Large intestine (tissue), 3 donors: ENCODE measurements at regions not wholly inside any gene's neighbourhood (a gene's known extent, or its start where the extent isn't known, plus 50 kb on each side); places are given as distances from the start of the nearest gene placed in this dataset.
A peak's percentile ranks its signal among the peaks of the same experiment; 100 is the strongest.

ENCODE experiments used
- DNase-seq, 2 donors: peaks; one replicate each; pipeline versions ENCODE4 v3.0.0 to v3.0.0-alpha.2; 2013
- H3K27ac ChIP-seq: one replicate; pipeline ENCODE4 v1.5.1; 2013; ENCODE audit warnings: low read length
- H3K27me3 ChIP-seq: 2 replicates; pipeline ENCODE4 v1.6.1; 2013; ENCODE audit warnings: low read length; ENCODE audit not compliant: control insufficient read depth, insufficient read depth
- H3K36me3 ChIP-seq: 2 replicates; pipeline ENCODE4 v1.6.1; 2013; ENCODE audit warnings: low read length; ENCODE audit not compliant: control insufficient read depth, insufficient read depth
- H3K4me1 ChIP-seq: one replicate; pipeline ENCODE4 v1.6.1; 2013; ENCODE audit warnings: low read length; ENCODE audit not compliant: control insufficient read depth, insufficient read depth
- H3K4me3 ChIP-seq: one replicate; pipeline ENCODE4 v1.5.1; 2013; ENCODE audit warnings: low read length
- H3K9me3 ChIP-seq: one replicate; pipeline ENCODE4 v1.6.1; 2013; ENCODE audit warnings: mild to moderate bottlenecking, low read depth, low read length, moderate library complexity; ENCODE audit not compliant: control insufficient read depth
- WGBS: methylation state at CpG from one replicate; pipeline ENCODE4 v1.1.5; 2013; ENCODE audit warnings: low lambda C conversion rate; ENCODE audit not compliant: insufficient coverage; 5-methylcytosine and 5-hydroxymethylcytosine counted together

GRCh38 chr9:88642336-88642735 lies 107.4 kb downstream of the NXNL2 start:
- Histone ChIP-seq H3K36me3 (no peaks in the 10 kb centered on the region), H3K9me3 (peaks cover 3% of the 10 kb centered on the region), H3K27ac (no peak overlapping the region), H3K27me3 (no peaks in the 10 kb centered on the region), H3K4me1 (no peaks in the 10 kb centered on the region), H3K4me3 (no peak overlapping the region)
- no peak for DNase-seq

DNA sequence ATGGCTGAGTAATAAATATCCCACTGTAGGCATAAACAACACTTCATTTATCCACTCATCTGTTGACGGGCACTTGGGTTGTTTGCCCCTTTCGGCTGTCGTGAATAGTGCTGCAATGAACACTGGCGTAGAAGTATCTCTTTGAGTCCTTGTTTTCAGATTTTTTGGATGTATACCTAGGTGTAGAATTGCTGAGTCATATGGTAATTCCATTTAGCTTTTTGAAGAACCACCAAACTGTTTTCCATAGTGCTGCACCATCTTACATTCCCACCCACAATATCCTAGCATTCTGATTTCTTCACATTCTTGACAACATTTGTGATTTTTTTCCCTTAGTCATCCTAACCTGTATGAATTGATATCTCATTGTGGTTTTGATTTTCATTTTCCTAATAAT lies 109.0 kb downstream of the NXNL2 start:
- Histone ChIP-seq H3K4me1 (no peaks in the 10 kb centered on the region), H3K27ac (no peak overlapping the region), H3K27me3 (no peaks in the 10 kb centered on the region), H3K36me3 (no peaks in the 10 kb centered on the region), H3K4me3 (no peak overlapping the region), H3K9me3 (peaks cover 3% of the 10 kb centered on the region)
- DNase-seq = no peak
- no CpG with 5 or more reads among the region's 4 CpGs for WGBS

DNA sequence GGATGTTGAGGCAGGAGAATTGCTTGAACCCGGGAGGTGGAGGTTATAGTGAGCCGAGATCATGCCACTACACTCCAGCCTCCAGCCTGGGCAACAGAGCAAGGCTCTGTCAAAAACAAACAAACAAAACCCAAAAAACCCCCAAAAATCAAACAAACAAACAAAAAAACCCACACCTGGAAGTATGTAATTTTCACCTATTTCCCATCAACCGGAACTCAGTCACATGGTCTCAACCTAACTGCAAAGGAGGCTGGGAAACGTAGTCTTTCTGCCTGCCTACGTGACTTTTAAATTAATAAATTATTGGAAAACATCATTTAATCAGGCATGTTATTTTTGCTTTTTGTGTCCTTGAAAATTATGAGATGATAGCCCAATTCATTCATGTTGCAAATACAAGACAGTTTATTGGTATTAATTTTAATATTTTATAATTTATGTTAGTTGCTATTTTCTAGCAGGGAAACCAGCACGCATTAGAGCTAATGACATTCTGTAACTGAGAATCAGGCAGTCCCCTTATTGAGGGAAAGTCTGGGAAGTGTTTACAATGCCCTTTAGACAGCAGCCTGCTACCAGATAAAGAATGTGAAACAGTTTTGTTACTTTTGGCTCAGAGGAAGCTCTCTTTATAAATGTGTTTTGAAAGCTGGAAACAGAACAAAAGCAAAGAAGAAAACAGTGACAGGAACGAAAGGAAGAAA lies 110.3 kb downstream of the NXNL2 start:
- Histone ChIP-seq H3K36me3 (no peaks in the 10 kb centered on the region), H3K27ac (no peak overlapping the region), H3K27me3 (no peaks in the 10 kb centered on the region), H3K4me3 (no peak overlapping the region), H3K4me1 (no peaks in the 10 kb centered on the region), H3K9me3 (peaks cover 3% of the 10 kb centered on the region)
- DNase-seq = no peak
- WGBS = 70% methylated on average over 4 of the region's 7 CpGs

GRCh38 chr9:88645879-88646199 lies 110.9 kb downstream of the NXNL2 start:
- no peak overlapping the region for H3K4me3 ChIP-seq
- DNase-seq = no peak
- no peaks in the 10 kb centered on the region for H3K36me3 ChIP-seq
- no peak overlapping the region for H3K27ac ChIP-seq
- no peaks in the 10 kb centered on the region for H3K27me3 ChIP-seq
- H3K9me3 ChIP-seq = peaks cover 3% of the 10 kb centered on the region
- no CpG with 5 or more reads among the region's 10 CpGs for WGBS
- H3K4me1 ChIP-seq = no peaks in the 10 kb centered on the region

- DNase-seq = no peak
- Histone ChIP-seq H3K27ac (no peak overlapping the region), H3K9me3 (peaks cover 3% of the 10 kb centered on the region), H3K4me1 (no peaks in the 10 kb centered on the region), H3K36me3 (no peaks in the 10 kb centered on the region), H3K4me3 (no peak overlapping the region), H3K27me3 (no peaks in the 10 kb centered on the region)
- WGBS = no CpG with 5 or more reads among the region's 8 CpGs
Measured at GRCh38 chr9:88646539-88647300, 111.7 kb downstream of the NXNL2 start.

GRCh38 chr9:88651682-88652633 lies 117.0 kb downstream of the NXNL2 start:
- Histone ChIP-seq H3K4me3 (no peak overlapping the region), H3K36me3 (no peaks in the 10 kb centered on the region), H3K9me3 (no peaks in the 10 kb centered on the region), H3K27me3 (no peaks in the 10 kb centered on the region), H3K27ac (no peak overlapping the region), H3K4me1 (no peaks in the 10 kb centered on the region)
- WGBS = no CpG with 5 or more reads among the region's 10 CpGs
- peak; percentile 17 to 21 for DNase-seq

GRCh38 chr9:88652876-88653275 lies 117.9 kb downstream of the NXNL2 start:
- H3K36me3 ChIP-seq = no peaks in the 10 kb centered on the region
- no peak overlapping the region for H3K4me3 ChIP-seq
- H3K27ac ChIP-seq = no peak overlapping the region
- H3K4me1 ChIP-seq = no peaks in the 10 kb centered on the region
- no peak for DNase-seq
- H3K9me3 ChIP-seq = no peaks in the 10 kb centered on the region
- H3K27me3 ChIP-seq = no peaks in the 10 kb centered on the region
- WGBS = 100% methylated on average over 1 of the region's 1 CpG

GRCh38 chr9:88653406-88653805 lies 118.4 kb downstream of the NXNL2 start:
- H3K27ac ChIP-seq = no peak overlapping the region
- no peak for DNase-seq
- 80% methylated on average over 2 of the region's 2 CpGs for WGBS
- no peak overlapping the region for H3K4me3 ChIP-seq
- H3K36me3 ChIP-seq = no peaks in the 10 kb centered on the region
- no peaks in the 10 kb centered on the region for H3K27me3 ChIP-seq
- H3K4me1 ChIP-seq = no peaks in the 10 kb centered on the region
- no peaks in the 10 kb centered on the region for H3K9me3 ChIP-seq

DNA sequence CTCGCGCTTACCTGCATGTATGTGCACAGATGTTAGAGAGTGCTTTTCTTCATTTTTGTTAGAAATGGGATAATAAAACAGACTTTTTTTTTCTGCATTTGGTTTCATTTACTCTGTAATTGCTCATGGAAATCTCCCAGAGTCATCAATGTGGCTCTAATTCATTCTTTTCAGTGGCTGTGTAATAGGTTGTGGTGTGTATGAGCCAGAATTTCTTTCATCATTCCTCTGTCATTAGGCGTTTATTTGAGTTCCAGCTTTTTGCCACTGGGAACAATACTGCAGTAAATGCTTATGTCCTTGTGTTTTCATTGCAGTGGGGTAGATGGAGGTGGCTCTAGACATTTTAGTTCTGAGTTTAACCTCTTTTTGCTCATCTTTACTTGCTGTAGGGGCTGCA lies 118.9 kb downstream of the NXNL2 start:
- no peak overlapping the region for H3K27ac ChIP-seq
- no peak for DNase-seq
- WGBS = 78% methylated on average over 3 of the region's 3 CpGs

DNA sequence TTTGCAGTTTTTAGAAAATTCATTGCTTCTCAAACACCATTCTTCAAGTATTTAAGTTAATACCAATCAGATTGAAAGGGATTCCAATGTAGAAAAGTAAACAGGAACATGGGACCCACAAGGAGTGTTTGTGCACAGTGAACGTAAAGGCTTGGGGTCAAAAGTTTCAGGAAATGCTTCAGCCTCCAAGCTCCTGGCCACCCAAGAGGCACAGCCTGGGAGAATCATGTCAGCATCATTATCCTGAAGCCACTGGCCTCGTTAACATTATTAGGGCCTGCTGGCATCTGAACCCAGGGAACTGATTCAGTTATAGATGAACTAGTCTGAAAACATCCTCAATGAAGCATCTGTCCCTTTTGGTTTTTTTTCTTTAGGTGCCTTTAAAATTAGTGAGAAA lies 122.9 kb downstream of the NXNL2 start:
- Histone ChIP-seq H3K4me1 (no peaks in the 10 kb centered on the region), H3K9me3 (no peaks in the 10 kb centered on the region), H3K27ac (no peak overlapping the region), H3K27me3 (no peaks in the 10 kb centered on the region), H3K4me3 (no peak overlapping the region), H3K36me3 (no peaks in the 10 kb centered on the region)
- DNase-seq = no peak
- no CpG with 5 or more reads among the region's 2 CpGs for WGBS

More for the DNA sequence above, 118.9 kb downstream of the NXNL2 start:
- no peaks in the 10 kb centered on the region for H3K36me3 ChIP-seq
- no peaks in the 10 kb centered on the region for H3K9me3 ChIP-seq
- H3K27me3 ChIP-seq = no peaks in the 10 kb centered on the region
- no peaks in the 10 kb centered on the region for H3K4me1 ChIP-seq
- no peak overlapping the region for H3K4me3 ChIP-seq
